NOMO-1 (cell line): ENCODE measurements at regions not wholly inside any gene's neighbourhood (a gene's known extent, or its start where the extent isn't known, plus 50 kb on each side); places are given as distances from the start of the nearest gene placed in this dataset.
A peak's percentile ranks its signal among the peaks of the same experiment; 100 is the strongest.

Experiments
- DNase-seq, 2 experiments: peaks; one replicate each; lab custom pipeline; 2025; ENCODE audit not compliant: unreplicated experiment in 2 of 2; lab: John Stamatoyannopoulos, UW

- no peak for DNase-seq
Observed at GRCh38 chr12:46578190-46578982, 205.8 kb upstream of the SLC38A2 start.

GRCh38 chr12:46577063-46577776 lies 204.6 kb upstream of the SLC38A2 start:
- DNase-seq = no peak

DNA sequence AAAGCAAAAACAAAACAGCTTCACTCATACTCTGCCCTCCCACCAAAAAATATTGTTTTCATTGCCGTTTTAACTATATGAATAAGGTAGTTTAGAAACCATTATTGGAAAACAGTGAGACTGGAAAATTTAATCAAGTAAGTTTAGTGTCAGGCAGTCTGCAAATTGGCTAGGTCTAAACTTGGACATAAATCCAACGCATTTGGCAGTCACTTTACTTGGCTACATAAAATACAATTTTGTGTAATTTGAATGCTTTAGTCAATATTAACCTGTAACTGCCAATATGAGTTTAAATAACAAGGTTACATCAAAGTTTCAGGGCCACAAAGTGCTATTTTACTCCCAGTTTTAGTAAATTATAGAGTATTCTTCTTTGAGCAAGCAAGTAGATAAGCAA lies 202.3 kb upstream of the SLC38A2 start:
- DNase-seq = no peak

GRCh38 chr12:46573347-46573658 lies 200.7 kb upstream of the SLC38A2 start:
- no peak for DNase-seq

DNA sequence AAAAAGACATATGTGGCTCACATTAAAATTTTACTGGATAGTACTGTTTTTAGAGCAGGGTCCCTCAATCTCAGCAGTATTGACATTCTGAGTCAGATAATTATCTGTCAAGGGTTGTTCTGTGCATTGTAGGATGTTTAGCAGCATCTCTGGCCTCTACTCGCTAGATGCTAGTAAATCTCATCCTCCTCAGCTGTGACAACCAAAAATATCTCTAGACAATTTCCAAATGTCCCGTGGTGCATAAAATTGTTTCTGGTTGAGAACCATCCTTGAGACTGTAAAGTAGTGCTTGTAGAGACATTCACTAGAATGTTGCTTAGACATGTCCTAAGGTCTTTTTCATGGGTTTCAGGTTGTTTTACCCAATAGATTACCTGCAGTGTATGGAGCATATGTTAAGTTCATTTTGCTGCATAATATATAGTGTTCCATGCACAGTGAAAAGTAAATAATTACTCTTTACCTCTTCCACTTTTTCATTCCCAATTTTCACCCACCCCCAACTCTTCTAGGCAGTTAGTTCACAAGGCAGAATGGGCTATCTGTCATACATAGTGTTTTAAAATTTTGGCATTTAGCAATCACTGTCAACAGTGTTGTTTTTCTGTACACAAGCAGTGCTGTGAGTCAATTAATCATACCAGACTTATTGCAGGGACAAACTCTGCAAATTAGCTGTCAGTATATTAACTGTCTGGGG lies 200.2 kb upstream of the SLC38A2 start:
- no peak for DNase-seq

GRCh38 chr12:46571608-46572007 lies 199.0 kb upstream of the SLC38A2 start:
- no peak for DNase-seq

DNA sequence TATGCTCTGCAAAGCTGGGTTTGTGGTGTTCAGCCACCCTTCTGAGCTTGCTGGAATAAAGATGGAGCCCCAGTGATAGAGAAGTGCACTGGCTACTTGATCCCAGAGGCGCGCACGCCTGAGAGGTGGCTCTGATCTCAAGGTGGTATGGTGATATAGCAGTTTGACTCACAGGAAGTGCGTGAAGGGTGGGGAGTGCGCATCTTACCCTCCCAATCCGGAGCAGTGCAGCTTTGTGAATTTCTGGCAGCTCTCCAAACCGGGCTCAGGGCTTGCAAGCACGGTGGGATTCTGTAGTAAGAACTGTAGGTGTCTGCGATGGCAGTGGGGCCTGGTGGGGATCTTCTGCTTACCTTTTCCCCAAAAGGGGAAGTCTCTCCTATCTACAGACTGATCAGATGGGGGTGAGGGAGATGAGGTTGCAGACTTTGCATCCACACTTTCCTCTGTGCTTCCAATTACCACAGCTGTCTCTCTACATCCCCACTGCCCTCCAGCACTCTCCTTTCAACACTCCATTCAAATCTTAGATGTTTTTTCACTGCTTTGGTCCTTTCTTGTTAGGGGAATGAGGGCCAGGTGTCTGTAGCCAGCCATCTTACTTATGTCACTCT lies 197.4 kb upstream of the SLC38A2 start:
- DNase-seq = no peak

DNA sequence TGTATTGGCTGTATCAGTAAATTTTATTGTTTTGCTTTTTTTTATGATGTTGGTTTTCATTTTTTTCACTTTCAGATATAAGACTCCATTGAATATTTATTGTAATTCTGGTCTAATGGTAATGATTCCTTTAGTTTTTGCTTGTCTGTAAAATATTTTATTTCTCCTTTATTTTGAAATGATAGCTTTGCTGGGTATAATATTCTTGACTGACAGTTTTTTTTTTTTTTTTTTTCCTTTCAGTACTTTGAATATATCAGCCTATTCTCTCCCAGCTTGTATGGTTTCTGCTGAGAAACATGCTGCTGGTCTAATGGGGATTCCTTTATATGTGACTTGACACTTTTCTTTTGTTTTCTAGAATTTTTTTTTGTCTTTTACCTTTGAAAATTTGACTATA lies 195.1 kb upstream of the SLC38A2 start:
- DNase-seq = no peak

GRCh38 chr12:46562625-46563225 lies 190.2 kb upstream of the SLC38A2 start:
- peak; percentile 10 to 53 for DNase-seq

DNA sequence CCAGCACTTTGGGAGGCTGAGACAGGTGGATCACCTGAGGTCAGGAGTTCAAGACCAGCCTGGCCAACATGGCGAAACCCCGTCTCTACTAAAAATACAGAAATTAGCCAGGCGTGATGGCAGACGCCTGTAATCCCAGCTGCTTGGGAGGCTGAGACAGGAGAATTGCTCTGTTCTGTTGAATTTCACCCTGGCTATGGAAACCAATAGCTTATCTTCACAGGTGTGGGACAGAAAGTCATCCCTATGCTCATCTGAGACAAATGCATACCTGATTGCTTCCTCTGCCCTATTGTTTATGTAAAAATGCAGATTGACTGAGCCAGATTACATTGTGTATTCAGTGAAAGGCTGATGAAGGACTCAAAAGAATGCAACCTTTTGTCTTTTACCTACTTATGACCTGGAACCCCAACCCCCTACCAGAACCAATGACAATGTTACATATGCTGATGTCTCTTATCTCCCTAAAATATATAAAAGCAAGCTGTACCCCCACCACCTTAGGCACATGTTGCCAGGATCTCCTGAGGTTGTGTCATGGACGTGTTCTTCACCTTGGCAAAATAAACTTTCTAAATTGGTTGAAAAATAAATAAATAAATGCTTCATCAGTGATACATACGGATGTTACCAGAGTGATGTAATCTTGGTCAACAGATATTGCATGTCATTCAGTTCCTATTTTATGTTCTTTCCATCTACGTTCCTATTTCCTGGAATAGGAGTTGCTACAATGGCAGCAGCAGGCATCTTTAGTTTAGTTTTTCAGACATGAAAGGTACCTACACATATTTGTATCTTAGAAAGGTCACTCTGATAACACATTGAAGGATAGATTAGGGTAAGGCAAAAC lies 189.4 kb upstream of the SLC38A2 start:
- DNase-seq = peak in 1 of 2 experiments; percentile 39

- DNase-seq = no peak
Observed at GRCh38 chr12:46560874-46561273, 188.3 kb upstream of the SLC38A2 start.

DNA sequence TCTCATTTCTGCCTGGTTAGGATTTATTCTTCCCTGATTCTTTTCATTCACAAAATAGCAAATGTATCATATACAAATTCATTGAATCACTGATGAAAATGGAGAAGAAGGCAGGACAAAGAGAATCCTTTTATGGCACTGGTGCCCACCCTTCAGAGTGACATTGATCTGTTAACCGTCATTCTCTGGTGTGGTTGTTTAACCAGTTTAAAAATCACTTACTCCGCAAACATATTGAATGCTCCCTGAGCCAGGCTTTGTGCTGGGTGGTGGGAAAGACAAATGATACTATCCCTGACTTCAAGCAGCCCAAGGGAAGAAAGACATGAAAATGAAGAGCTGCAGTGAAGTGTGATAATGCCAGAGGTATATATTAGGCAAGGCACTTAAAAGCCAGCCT lies 187.5 kb upstream of the SLC38A2 start:
- DNase-seq = no peak

GRCh38 chr12:46559311-46559710 lies 186.7 kb upstream of the SLC38A2 start:
- no peak for DNase-seq

GRCh38 chr12:46558677-46559076 lies 186.1 kb upstream of the SLC38A2 start:
- DNase-seq = no peak

GRCh38 chr12:46557539-46558373 lies 185.2 kb upstream of the SLC38A2 start:
- DNase-seq = no peak

- DNase-seq = no peak
Observed at GRCh38 chr12:46556819-46557524, 184.4 kb upstream of the SLC38A2 start.

DNA sequence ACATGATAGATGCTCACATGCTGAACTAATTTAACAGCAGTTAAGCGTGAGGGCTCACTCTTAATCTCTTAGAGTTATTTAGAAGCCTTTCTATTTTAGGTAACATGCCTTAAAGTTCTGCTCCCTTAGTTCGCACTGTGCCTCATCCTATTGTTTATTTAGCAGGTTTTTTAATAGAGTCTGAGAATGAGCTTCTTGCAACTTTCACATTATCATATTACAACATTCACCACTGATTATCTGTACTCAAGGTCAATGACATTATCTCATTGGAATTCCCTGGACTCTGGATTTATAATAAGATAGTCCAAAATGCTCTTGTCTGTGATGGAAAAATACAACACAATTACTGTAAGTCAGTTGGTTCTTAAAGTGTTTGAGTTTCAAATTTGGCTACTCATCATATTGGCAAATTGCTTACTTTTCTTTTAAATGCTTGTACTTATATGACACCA lies 183.6 kb upstream of the SLC38A2 start:
- DNase-seq = no peak

GRCh38 chr12:46555406-46555852 lies 182.9 kb upstream of the SLC38A2 start:
- DNase-seq = no peak
